ENCODE measurements at regions not wholly inside any gene's neighbourhood (a gene's known extent, or its start where the extent isn't known, plus 50 kb on each side); places are given as distances from the start of the nearest gene placed in this dataset.
"Not testable (repeated sequence)": the region's sequence is repeated elsewhere in the genome, so short reads cannot be mapped to it uniquely, and the experiment has no call there.

- Histone ChIP-seq H3K27ac (ENCODE audit: low read length) (no peak overlapping the region), H3K9me3 (ENCODE audit: control insufficient read depth, insufficient read depth, low read length) (no peaks in the 10 kb centered on the region), H3K36me3 (ENCODE audit: control insufficient read depth, insufficient read depth, low read length) (no peaks in the 10 kb centered on the region), H3K4me1 (ENCODE audit: control insufficient read depth, insufficient read depth, low read length) (no peaks in the 10 kb centered on the region), H3K27me3 (ENCODE audit: control insufficient read depth, insufficient read depth, low read length) (no peaks in the 10 kb centered on the region), H3K4me3 (ENCODE audit: low read length) (no peak overlapping the region)
- DNase-seq (no peak), ATAC-seq (no peak)
- H3K4me1 Mint-ChIP-seq = no peaks in the 10 kb centered on the region
- WGBS (ENCODE audit: insufficient coverage) = 69% methylated on average over 2 of the region's 2 CpGs
- intact Hi-C loops (cut with micrococcal nuclease) = no loop called here
- TF ChIP-seq, protein P1, sequence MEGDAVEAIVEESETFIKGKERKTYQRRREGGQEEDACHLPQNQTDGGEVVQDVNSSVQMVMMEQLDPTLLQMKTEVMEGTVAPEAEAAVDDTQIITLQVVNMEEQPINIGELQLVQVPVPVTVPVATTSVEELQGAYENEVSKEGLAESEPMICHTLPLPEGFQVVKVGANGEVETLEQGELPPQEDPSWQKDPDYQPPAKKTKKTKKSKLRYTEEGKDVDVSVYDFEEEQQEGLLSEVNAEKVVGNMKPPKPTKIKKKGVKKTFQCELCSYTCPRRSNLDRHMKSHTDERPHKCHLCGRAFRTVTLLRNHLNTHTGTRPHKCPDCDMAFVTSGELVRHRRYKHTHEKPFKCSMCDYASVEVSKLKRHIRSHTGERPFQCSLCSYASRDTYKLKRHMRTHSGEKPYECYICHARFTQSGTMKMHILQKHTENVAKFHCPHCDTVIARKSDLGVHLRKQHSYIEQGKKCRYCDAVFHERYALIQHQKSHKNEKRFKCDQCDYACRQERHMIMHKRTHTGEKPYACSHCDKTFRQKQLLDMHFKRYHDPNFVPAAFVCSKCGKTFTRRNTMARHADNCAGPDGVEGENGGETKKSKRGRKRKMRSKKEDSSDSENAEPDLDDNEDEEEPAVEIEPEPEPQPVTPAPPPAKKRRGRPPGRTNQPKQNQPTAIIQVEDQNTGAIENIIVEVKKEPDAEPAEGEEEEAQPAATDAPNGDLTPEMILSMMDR (IDR thresholded peaks at IDR 0.05) = no peak
- H3K9me3 Mint-ChIP-seq = peaks cover 3 to 7% of the 10 kb centered on the region in 2 donors
- H3K36me3 Mint-ChIP-seq = no peaks in the 10 kb centered on the region
- H3K4me3 Mint-ChIP-seq = no peak overlapping the region
- no peaks in the 10 kb centered on the region for H3K27me3 Mint-ChIP-seq (ENCODE audit: low read depth in 2 of 2)
- H3K27ac Mint-ChIP-seq = no peak overlapping the region
These were observed 213.5 kb upstream of the TMEM229A start for GRCh38 chr7:124246262-124246863.

DNA sequence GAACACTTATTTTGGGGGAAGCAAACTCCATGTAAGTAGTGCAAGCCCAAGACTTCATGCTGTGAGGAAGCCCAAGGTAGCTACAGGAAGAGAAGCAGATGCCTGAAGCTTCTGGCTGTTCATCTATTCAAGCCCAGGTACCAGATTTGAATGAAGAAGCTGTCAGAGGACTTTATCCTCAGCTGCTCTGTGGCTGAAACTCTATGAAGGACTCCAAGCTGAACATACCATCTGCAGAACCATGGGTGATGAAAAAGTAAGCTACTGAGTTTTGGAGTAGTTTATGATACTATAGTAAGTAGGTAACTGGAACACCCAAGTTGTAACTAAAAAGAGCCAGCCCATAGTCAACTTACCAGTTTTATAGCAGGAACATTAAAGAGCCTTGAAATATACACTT is 211.6 kb upstream of the TMEM229A start:
- DNase-seq; H3K4me3 Mint-ChIP-seq; ATAC-seq; H3K27me3 ChIP-seq (ENCODE audit: control insufficient read depth, insufficient read depth, low read length); H3K27me3 Mint-ChIP-seq (ENCODE audit: low read depth in 2 of 2); H3K4me1 ChIP-seq (ENCODE audit: control insufficient read depth, insufficient read depth, low read length); H3K27ac Mint-ChIP-seq; H3K36me3 ChIP-seq (ENCODE audit: control insufficient read depth, insufficient read depth, low read length); H3K27ac ChIP-seq (ENCODE audit: low read length); H3K36me3 Mint-ChIP-seq; H3K9me3 ChIP-seq (ENCODE audit: control insufficient read depth, insufficient read depth, low read length); intact Hi-C loops (cut with micrococcal nuclease); H3K4me3 ChIP-seq (ENCODE audit: low read length); H3K9me3 Mint-ChIP-seq; H3K4me1 Mint-ChIP-seq: not testable (repeated sequence)

- DNase-seq = no peak
- Histone ChIP-seq H3K36me3 (ENCODE audit: control insufficient read depth, insufficient read depth, low read length) (no peaks in the 10 kb centered on the region), H3K4me1 (ENCODE audit: control insufficient read depth, insufficient read depth, low read length) (no peaks in the 10 kb centered on the region), H3K27me3 (ENCODE audit: control insufficient read depth, insufficient read depth, low read length) (no peaks in the 10 kb centered on the region), H3K27ac (ENCODE audit: low read length) (no peak overlapping the region), H3K9me3 (ENCODE audit: control insufficient read depth, insufficient read depth, low read length) (peaks cover 7% of the 10 kb centered on the region), H3K4me3 (ENCODE audit: low read length) (no peak overlapping the region)
- Mint-ChIP-seq H3K27ac (no peak overlapping the region), H3K9me3 (peaks cover 12 to 19% of the 10 kb centered on the region in 2 donors), H3K4me1 (no peaks in the 10 kb centered on the region), H3K4me3 (no peak overlapping the region), H3K27me3 (ENCODE audit: low read depth in 2 of 2) (no peaks in the 10 kb centered on the region), H3K36me3 (no peaks in the 10 kb centered on the region)
- intact Hi-C loops (cut with micrococcal nuclease) = no loop called here
- ATAC-seq = no peak
- TF ChIP-seq, protein P1 (IDR thresholded peaks at IDR 0.05) = no peak
- 22% methylated on average over 1 of the region's 3 CpGs for WGBS (ENCODE audit: insufficient coverage)
These were observed 186.8 kb upstream of the TMEM229A start for GRCh38 chr7:124219681-124220080.

- Histone ChIP-seq H3K4me3 (ENCODE audit: low read length) (no peak overlapping the region), H3K27ac (ENCODE audit: low read length) (no peak overlapping the region), H3K36me3 (ENCODE audit: control insufficient read depth, insufficient read depth, low read length) (no peaks in the 10 kb centered on the region), H3K4me1 (ENCODE audit: control insufficient read depth, insufficient read depth, low read length) (no peaks in the 10 kb centered on the region), H3K9me3 (ENCODE audit: control insufficient read depth, insufficient read depth, low read length) (no peaks in the 10 kb centered on the region), H3K27me3 (ENCODE audit: control insufficient read depth, insufficient read depth, low read length) (no peaks in the 10 kb centered on the region)
- intact Hi-C loops (cut with micrococcal nuclease) = no loop called here
- no peak for DNase-seq
- Mint-ChIP-seq H3K4me1 (no peaks in the 10 kb centered on the region), H3K27me3 (ENCODE audit: low read depth in 2 of 2) (no peaks in the 10 kb centered on the region), H3K36me3 (no peaks in the 10 kb centered on the region), H3K27ac (no peak overlapping the region), H3K9me3 (peaks cover 7 to 8% of the 10 kb centered on the region in 2 donors), H3K4me3 (no peak overlapping the region)
- TF ChIP-seq, protein P1 (IDR thresholded peaks at IDR 0.05) = no peak
- WGBS (ENCODE audit: insufficient coverage) = 63% methylated on average over 1 of the region's 2 CpGs
- ATAC-seq = no peak
These were observed 175.8 kb upstream of the TMEM229A start for GRCh38 chr7:124208642-124209041.

Measured in natural killer cell (primary cell).